HG02571 (cell line): ENCODE measurements at regions not wholly inside any gene's neighbourhood (a gene's known extent, or its start where the extent isn't known, plus 50 kb on each side); places are given as distances from the start of the nearest gene placed in this dataset.
"Not testable (repeated sequence)": the region's sequence is repeated elsewhere in the genome, so short reads cannot be mapped to it uniquely, and the experiment has no call there.

Experiments used
- ATAC-seq: cut with Tn5 transposase; IDR thresholded peaks from one replicate; pipeline ENCODE4 v1.9.1; 2021; ENCODE audit warnings: mild to moderate bottlenecking, moderate library complexity; ENCODE audit not compliant: unreplicated experiment

- ATAC-seq: no peak
Measured at GRCh38 chr1:79188337-79188736, 181.8 kb upstream of the ADGRL4 start.

GRCh38 chr1:79186260-79186659 is 179.7 kb upstream of the ADGRL4 start:
- no peak for ATAC-seq

- no peak for ATAC-seq
Measured at GRCh38 chr1:79177844-79178243, 171.3 kb upstream of the ADGRL4 start.

- ATAC-seq: no peak
Measured at GRCh38 chr1:79161077-79161476, 154.5 kb upstream of the ADGRL4 start.

DNA sequence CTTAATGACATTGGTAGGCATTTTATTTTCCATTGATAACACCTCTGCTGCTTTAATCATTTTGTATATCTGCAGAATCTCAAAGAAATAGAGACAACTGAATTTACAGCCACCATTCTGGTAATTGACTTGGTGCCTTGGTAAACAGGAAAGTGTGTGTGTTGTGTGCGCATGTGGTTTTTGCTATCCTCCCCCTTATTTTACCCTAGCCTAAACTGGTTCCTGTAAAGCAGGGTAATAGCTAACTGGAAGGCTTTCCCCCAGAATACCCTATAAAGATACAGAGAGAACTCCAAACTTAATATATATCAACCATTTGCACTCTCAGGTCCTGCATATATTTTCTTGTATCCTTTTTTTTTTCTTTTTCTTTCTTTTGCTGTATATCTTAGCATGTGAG is 149.5 kb upstream of the ADGRL4 start:
- ATAC-seq: no peak

DNA sequence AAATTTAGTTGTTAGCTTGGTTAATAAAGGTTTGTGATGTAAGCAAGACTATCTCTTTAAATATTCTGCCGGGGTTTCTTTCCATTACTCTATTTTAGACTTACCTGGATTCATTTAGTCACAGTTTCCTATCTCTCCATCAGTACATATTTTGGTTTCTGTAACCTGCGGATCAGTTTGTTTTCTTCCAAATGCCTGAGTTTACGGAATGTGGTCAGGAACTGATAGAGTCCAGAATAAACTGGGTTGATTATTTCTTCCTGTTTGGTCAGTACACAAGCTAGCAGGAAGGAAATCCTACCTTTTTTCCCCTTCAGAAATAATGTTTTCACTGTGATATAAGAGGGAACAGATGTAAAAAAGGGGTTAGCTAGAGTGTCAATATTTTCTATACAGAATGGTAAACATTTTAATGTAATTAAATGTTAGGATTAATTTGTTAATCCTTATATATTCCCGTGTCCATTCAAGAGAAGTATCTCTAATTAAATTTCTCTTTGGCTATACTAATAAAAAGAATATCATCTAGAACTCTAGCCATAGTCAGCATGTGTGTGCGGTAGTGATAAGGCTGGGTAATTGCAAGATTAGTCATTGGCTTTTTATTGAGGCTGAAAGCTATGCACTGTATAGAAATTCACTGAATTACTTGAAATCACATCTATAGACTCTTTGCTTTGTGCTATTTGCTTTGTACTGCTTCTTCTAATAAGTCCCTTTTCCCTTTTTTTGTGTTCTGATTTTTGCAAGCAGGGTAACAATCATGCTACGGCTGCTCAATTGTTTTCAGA is 144.7 kb upstream of the ADGRL4 start:
- ATAC-seq: no peak

GRCh38 chr1:79150576-79150975 is 144.0 kb upstream of the ADGRL4 start:
- ATAC-seq: no peak

DNA sequence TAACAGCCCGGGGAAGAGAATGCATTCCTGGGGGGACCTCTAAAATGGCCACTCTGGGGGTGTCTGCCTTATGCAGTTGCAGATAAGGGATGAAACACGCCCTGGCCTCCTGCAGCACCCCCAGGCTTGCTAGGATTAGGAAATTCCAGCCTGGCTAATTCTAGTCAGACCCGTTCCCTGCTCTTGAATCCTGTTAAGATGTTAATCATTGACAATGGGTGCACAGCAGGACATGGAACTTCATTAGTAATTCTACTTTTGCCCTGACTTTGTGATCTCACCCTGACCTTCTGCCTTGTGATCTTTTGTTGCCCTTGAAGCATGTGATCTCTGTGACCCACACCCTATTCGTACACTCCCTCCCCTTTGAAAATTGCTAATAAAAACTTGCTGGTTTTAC is 131.7 kb upstream of the ADGRL4 start:
- not testable (repeated sequence) for ATAC-seq

DNA sequence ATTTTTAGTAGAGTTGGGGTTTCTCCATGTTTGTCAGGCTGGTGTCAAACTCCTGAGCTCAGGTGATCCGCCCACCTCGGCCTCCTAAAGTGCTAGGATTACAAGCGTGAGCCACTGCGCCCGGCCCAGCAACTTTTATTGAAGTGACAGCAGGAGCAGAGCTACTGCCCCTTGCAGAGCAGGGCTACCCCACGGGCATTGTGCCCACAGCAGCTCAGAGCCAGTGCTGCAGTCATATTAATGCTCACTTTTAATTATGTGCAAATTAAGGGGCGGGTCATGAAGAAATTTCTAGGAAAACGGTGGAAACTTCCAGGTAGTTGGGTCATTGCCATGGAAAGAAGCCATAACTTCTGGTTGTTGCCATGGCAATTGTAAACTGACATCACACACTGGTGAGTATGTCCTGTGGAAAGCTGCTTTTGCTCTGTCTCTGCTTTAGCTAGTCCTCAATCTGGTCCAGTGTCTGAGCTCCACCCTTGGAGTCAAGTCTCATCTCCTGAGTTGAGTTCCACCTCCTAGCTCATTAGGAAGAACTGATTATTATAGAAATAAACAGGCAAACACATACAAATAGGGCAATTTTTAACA is 127.3 kb upstream of the ADGRL4 start:
- ATAC-seq: no peak

DNA sequence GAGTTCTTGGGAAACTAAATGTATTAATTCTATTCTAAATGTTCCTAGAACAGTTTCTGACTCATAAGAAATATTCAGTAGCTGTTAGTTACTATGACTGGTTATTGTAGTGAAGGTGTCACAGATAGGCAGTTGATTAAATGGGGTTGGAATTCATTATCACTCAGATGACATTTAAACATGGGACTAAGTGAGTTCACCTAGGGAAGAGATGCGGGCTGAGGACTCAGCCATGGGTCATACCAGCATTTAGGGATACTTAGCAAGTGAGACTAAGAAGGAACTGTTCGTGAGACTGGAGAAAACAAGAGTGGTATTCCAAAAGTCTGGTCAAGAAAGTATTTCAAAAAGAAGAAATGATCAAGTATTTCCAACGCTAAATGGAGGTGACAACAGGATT is 125.1 kb upstream of the ADGRL4 start:
- ATAC-seq: no peak

- no peak for ATAC-seq
Measured at GRCh38 chr1:79129914-79130313, 123.4 kb upstream of the ADGRL4 start.

GRCh38 chr1:79128722-79129121 is 122.2 kb upstream of the ADGRL4 start:
- ATAC-seq: no peak

- no peak for ATAC-seq
Measured at GRCh38 chr1:79124756-79125155, 118.2 kb upstream of the ADGRL4 start.

- no peak for ATAC-seq
Measured at GRCh38 chr1:79122521-79122920, 116.0 kb upstream of the ADGRL4 start.

GRCh38 chr1:79117376-79117775 is 110.8 kb upstream of the ADGRL4 start:
- no peak for ATAC-seq

- ATAC-seq: no peak
Measured at GRCh38 chr1:79113836-79114235, 107.3 kb upstream of the ADGRL4 start.

GRCh38 chr1:79110749-79111148 is 104.2 kb upstream of the ADGRL4 start:
- no peak for ATAC-seq

GRCh38 chr1:79109445-79109844 is 102.9 kb upstream of the ADGRL4 start:
- no peak for ATAC-seq

DNA sequence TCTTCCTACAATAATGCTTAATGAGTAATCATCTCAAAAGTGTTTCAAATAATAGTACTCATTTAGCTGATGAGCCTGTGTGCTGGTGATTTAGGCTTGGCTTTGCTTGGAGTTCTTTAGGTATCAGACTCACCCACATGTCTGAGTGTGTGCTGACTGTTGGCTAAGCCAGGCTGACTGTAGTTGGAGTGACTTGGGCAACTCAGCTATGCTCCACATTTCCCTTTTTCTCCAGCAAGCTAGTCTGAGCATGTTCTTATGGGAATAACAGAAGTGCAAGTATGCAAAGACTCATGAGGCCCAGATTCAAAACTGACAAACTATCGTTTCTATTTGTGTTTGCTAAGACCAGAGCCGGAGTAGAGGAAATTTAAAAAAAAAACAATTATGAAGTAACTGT is 99.0 kb upstream of the ADGRL4 start:
- no peak for ATAC-seq

- ATAC-seq: no peak
Measured at GRCh38 chr1:79104617-79105016, 98.1 kb upstream of the ADGRL4 start.

DNA sequence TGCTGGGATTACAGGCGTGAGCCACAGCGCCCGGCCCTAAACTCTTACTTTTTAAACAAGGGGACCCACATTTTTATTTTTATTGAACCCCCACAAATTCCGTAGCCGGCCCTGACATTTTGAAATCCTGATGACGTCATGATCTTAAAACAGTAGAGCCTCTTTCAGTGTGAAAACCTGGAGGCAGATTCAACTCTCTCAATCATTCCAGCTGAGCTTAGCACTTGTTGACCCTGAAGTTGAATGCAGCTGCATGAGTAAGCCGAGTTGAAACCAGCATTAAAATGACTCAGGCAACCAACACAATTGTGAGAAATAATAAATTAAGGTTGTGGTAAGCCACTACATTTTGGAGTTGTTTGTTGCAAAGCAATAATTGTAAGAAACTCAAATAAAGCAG is 93.9 kb upstream of the ADGRL4 start:
- ATAC-seq: no peak

DNA sequence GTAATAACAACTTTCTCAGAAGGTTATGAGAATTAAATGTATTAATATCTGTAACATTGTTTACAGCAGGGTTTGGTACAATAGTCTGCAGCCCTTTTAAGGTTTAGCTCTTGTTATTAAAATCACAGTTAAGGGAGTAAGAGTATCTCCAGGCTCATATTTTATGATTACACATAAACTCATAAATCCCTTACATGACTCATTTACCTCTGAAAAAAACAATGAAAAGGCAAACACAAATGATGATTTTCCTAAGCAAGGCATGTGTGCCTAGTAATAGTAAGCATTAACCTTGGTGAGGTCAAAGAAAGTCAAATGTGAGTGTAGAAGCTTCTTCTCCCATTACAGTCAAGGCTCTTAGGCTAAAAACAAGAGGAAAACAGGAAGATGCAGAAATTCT is 84.5 kb upstream of the ADGRL4 start:
- no peak for ATAC-seq

DNA sequence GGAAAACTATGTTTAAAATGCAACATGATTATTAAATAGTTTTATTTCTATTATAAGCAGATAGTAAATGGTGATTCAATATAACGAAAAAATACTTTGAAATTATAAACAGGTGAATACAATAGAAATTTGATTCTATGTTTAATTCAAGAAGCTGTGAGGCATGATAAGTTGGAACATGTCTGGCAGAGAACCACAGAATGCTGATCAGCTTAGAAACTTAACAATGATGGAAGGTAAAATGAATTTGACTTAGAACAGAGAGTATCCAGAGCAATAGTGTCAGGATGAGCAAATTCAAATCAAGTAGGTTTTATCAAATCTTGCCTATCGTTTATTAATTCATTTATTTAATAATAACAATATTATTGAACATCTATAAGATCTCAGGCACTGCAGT is 83.4 kb upstream of the ADGRL4 start:
- no peak for ATAC-seq
